ENCODE measurements at regions not wholly inside any gene's neighbourhood (a gene's known extent, or its start where the extent isn't known, plus 50 kb on each side); places are given as distances from the start of the nearest gene placed in this dataset.

DNA sequence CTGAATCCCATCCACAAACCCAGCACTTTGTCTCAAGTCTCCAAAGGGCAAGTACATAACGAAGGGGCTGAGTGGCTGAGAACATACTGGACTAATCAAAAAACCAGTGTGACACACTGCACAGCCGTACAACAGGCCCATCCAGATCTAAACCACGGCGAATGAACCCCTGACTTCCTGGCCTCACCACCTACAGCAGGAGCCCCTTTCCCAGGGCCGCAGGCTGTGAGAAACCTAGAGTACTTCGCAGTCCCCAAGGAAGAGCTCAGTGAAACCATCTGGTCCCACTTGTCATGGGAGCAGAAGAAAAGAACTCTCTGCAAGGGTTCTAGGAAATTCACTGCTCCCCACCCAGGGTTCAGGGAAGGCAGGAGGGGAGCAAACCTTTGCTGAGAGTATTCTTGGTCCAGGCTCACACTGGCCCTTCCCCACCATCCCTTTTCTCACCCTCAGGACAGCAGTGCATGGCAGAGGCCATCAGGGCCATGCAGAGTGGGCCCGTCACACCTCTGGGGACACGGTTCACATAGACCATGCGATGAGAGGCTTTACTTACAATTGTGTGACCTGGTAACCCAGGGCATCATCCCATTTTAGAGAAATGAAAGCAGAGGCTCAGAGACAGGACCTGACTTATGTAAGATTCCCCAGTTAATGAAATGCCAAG lies 192.8 kb downstream of the BCL11B start:
- DNase-seq (ENCODE audit: low read depth in 4 of 4, low spot score in 2 of 4) = no peak

- DNase-seq (ENCODE audit: low read depth in 4 of 4, low spot score in 2 of 4) = no peak
Observed at GRCh38 chr14:99080306-99080705, 191.7 kb downstream of the BCL11B start.

DNA sequence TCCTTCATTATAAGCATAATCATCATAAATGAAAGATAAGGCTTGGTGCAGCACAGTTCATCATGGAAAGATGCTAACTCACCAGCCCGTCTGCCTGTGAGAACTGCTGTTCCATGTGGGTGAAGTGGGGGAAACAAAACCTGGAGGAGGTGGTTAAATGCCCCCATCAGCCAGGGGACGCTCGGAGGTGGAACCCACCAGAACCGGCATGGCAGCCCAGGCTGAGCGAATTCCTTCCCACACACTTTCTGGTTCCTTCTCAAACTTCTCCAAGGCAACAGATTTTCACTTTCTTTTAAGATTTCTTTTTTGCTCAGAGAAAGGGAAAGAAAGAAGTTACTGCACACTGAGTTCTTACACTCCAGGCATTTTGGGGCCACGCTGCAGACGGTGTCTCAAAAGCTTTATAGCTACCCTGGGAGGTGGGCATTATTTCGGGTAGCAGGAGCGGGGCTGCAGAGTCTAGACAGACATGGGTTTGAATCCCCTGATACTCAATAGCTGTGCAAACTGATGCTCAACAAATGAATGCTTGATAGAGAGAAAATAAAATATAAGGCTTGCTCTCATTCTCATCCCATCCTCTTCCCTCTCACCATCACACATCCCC lies 190.7 kb downstream of the BCL11B start:
- DNase-seq (ENCODE audit: low read depth in 4 of 4, low spot score in 2 of 4) = no peak

- no peak for DNase-seq (ENCODE audit: low read depth in 4 of 4, low spot score in 2 of 4)
Observed at GRCh38 chr14:99081880-99082279, 190.1 kb downstream of the BCL11B start.

DNA sequence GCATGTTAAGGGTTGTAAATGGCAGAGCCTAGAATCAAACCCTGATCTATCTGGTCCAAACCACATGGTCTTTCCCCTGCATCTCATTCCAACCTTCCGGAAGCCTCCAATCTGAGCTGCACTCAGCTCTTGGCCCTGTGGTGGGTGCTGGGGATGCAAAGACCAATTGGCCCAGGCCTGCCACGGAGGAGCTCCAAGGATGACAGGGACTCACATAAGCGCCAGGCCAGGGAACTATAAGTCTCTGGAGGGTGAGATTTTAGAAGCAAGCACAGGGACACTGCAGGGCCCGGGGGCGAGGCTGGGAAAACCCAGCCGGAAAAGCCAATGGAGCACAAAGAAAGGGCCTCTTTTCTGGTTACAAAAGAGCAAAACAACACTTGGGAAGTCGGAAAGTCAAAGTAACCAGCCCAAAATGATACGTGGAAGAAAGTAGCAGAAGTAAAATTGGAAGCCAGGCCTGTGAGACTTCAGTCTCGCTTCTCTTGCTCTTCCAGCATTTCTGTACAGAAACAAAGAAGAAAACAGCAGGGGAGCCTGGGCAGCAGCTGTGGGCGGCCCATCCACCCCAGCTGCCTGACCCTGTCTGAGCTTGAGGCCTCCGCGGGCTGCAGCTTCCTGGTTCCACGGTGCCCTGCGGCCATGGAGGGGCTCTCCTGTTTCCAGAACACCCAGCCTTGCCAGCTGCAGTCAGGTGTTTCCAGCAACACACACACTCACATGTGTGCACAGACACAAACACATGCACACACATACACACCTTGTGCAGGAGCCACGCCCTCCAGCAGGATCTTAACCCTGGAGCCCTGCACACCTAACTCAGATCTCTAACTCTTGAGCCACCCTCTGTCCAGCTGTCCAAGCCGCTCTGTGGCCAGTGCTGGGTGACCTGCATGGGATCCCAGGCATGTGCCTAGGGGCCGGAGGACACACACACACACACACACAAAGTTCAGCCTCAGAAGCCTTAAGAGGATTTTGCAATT lies 178.2 kb downstream of the BCL11B start:
- no peak for DNase-seq (ENCODE audit: low read depth in 4 of 4, low spot score in 2 of 4)

- DNase-seq (ENCODE audit: low read depth in 4 of 4, low spot score in 2 of 4) = no peak
Observed at GRCh38 chr14:99094901-99095300, 177.1 kb downstream of the BCL11B start.

GRCh38 chr14:99095369-99095768 lies 176.6 kb downstream of the BCL11B start:
- no peak for DNase-seq (ENCODE audit: low read depth in 4 of 4, low spot score in 2 of 4)

DNA sequence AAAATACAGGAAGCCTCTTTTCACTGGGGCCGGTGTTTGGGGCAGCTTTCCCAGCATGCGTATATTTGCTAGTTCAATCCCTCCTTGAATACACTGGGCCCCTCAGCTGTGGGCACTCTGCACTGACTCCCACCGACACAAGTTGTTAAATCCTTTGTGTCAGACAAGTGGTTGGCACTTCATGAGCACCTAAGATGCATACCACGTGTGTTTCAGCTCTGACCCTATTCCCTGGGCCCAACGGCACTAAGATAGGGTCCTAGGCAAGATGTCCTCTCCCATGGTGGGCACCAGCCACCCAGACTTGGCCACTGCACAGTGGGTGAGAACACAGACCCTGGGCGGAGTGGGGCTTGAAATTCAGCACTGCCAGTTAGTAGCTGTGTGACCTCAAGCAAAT lies 173.8 kb downstream of the BCL11B start:
- no peak for DNase-seq (ENCODE audit: low read depth in 4 of 4, low spot score in 2 of 4)

DNA sequence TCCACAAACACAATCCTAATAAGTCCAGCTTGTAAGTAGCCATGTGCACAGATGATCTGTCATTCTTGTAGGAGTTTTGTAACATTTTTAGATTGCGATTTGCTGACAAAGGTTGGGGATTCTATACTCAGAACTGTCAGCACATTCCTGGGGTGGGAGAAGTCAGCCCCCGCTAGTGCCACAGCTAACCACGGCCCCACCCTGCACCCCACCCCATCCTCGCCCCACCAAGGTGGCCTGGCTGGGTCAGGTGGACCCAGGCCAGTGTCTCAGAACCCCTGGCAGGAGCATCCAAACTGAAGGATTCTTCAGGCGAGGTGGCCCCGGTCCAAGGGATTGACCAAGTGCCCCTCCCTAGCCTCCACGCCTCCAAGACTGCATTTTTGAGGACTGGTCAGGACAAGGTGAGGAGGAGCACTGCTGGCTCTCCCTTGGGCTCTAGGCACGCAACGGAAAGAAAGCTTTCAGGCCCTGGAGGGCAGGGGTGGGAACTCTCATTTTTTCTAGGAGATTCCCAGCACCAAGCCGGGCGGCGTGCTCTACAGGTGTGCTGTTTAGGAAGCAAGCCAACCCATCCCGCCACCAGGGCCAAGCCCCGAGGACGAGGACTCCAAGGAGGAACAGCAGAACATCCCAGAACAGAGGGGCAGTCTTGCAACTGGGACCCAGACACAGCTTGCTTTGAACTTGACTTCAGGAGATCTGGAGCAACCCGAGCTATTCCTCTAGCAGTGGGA lies 172.8 kb downstream of the BCL11B start:
- no peak for DNase-seq (ENCODE audit: low read depth in 4 of 4, low spot score in 2 of 4)

- no peak for DNase-seq (ENCODE audit: low read depth in 4 of 4, low spot score in 2 of 4)
Observed at GRCh38 chr14:99100497-99101270, 171.3 kb downstream of the BCL11B start.

- no peak for DNase-seq (ENCODE audit: low read depth in 4 of 4, low spot score in 2 of 4)
Observed at GRCh38 chr14:99101855-99102461, 170.0 kb downstream of the BCL11B start.

DNA sequence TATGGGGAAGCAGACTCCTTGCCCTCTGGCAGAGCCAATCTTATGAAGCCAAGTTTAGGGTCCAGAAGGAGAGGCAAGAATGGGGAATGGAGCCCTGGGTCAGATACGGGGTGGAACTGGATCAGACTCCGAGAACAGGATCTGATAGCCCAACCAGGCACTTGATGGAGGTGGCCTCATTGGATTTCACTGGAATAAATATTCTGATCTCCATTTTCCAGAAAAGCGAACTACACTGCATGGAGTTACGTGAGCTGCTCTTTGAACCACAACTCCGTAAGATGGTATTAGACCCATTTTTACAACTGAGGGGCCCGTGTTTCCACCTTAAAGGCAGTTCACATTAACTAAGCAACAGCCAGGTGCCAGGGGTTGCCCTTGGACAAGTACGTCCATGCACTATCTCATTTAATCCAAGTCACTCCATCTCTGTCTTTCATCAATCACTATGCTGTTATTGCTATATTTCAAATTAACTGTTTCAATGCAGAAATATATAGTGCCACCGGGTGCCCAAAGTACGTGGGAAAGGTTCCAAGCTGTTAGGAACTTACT lies 155.2 kb downstream of the BCL11B start:
- DNase-seq (ENCODE audit: low read depth in 4 of 4, low spot score in 2 of 4) = no peak

DNA sequence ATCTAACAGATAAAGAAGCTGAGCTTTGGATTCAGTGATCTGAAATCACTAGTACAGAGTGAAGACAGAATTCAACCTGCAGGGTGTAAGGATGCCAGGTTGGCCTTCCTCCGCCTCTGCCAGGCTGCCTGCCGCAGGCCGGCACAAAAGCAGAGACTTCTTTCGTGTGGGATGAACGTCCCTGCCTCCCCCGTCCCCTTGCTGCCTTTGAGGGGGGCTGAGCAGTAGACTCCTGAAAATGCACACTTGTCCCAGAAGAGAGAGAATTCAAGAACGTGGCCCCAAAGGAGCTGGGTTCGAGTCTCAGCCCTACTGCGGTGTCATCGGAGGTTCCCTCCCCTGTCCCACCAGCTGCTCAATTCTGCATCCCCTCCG lies 154.3 kb downstream of the BCL11B start:
- DNase-seq (ENCODE audit: low read depth in 4 of 4, low spot score in 2 of 4) = no peak

DNA sequence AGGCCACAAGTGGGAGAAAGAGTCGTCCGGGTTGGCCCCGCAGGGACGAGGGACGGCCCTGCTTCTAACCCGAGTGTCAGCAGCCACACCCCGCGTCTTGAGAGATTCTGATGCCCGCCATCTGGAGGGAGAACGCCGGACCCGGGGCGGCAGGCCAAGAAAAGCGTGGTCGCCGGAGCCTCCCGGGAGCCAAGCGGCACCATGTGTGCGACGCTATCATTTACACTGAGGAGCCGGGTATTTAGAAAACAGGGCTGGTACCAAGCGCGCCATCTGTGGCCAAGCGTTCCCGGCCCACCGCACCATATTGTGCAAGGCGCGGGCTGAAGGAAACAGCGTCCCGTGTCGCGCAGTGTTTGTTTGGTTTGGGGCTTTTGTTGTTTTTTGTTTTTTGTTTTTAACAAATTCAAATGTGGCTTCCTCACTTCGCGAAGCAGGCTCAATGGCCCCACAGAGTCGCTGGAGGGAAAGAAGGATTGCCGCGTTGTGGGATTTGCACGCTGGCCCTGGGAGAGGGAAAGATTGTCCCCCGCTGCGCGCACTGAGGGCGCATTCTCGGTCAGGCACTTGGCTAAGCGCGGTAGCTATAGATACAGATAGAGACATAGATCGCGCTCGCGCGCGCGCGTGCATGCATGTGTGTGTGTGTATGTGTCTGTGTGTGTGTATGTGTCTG lies 153.8 kb downstream of the BCL11B start:
- DNase-seq (ENCODE audit: low read depth in 4 of 4, low spot score in 2 of 4) = no peak

DNA sequence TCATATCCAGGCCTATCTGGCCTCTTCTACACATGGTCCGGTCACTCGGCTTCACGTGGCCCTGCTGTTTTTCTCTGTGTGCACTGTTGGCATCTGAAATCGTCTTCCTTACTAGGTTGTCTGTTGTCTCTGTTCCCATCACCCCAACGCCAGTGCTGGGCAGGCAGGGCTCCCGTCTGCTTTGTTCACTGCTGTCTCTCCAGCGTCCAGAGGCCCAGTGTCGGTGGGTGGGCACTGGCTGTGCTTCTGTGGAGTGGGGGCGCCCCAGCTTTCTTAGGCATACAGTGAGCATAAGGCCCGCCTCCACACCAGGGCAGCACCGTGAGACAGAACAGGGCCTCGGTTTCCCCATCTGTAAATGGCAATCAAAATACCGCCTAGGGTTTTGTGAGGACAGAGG lies 153.1 kb downstream of the BCL11B start:
- no peak for DNase-seq (ENCODE audit: low read depth in 4 of 4, low spot score in 2 of 4)

Data from left renal cortex interstitium (tissue), 4 donors.